ENCODE measurements at regions not wholly inside any gene's neighbourhood (a gene's known extent, or its start where the extent isn't known, plus 50 kb on each side); places are given as distances from the start of the nearest gene placed in this dataset.

DNA sequence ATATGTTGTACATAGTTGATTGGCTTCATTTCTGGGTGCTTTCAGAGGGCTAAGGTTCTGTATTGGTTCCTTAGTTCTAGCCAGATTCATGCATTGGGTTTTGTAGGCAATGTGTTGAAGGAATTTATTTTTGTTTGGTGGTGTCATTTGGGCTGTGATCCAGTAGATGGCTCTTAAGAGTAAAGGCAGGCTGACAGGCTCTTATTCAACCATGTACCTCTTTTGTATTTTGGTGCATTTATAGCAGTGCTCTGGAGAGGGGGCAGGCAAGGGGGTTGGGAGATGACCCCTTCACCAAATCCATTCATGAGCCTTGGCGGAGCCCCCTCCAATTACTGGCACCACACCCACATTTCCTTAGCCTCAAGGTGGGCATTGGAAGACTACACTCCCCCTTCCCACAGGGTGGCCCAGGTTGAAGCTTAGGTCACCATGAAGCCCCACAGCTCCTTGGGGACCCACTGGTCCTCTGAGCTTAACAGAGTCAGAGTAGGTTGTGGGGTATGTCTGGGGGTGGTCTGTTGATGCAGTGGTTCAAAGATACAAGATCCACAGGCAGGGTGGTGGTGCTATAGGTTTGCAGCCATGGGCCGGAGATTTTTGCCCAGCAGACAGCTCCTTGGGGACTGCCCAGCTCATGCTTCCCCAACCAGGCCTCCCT, 143.0 kb upstream of the GNPDA2 start:
- WGBS (ENCODE audit: insufficient coverage, low lambda C conversion rate): no CpG with 5 or more reads among the region's 2 CpGs
- Histone ChIP-seq H3K9me3 (ENCODE audit: control insufficient read depth, low read depth, low read length) (no peaks in the 10 kb centered on the region), H3K4me1 (ENCODE audit: control insufficient read depth, insufficient read depth, low read length) (no peaks in the 10 kb centered on the region), H3K36me3 (ENCODE audit: control insufficient read depth, insufficient read depth, low read length) (no peaks in the 10 kb centered on the region), H3K27ac (ENCODE audit: low read length) (no peak overlapping the region), H3K27me3 (ENCODE audit: control insufficient read depth, insufficient read depth, low read length) (no peaks in the 10 kb centered on the region), H3K4me3 (ENCODE audit: low read length) (no peak overlapping the region)
- no peak for DNase-seq

DNA sequence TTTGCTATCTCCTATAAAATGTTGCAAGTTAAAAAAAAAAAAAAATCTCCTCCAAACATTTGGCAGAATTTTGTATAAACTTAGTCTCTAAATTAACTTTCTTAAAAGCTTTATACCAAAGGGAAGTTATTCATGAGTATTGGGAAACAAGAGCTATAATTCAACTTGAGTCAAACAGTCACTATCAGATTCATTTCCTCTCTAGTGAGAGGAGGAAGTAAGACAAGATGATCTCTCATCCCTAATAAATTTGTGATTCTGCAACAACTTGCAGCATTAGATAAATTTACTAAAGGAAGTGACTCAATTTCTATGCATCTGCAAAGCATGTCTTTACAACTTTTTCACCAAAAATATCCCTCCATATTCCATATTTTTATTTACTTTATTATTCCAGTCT, 135.4 kb upstream of the GNPDA2 start:
- Histone ChIP-seq H3K36me3 (ENCODE audit: control insufficient read depth, insufficient read depth, low read length) (no peaks in the 10 kb centered on the region), H3K4me1 (ENCODE audit: control insufficient read depth, insufficient read depth, low read length) (no peaks in the 10 kb centered on the region), H3K4me3 (ENCODE audit: low read length) (no peak overlapping the region), H3K27ac (ENCODE audit: low read length) (no peak overlapping the region), H3K9me3 (ENCODE audit: control insufficient read depth, low read depth, low read length) (no peaks in the 10 kb centered on the region), H3K27me3 (ENCODE audit: control insufficient read depth, insufficient read depth, low read length) (peaks cover 2% of the 10 kb centered on the region)
- no peak for DNase-seq

DNA sequence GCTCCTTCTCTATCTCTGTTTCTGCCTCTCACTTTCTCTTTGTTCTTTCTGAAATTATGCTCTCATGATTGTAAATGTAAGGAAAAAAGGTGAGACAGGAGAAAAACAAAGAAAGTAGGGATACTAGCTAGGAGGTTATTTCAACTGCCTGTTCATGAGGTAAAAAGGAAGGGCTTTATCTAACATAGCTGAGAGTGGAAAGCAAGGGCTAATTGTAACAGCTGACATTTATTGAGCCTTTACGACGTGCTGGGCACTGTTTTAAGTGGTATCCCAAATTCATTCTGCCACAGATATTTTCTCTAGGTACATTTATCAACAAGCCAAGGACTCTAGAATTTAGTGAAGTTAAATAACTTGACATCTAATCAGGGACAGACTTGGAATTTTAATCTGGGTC, 133.1 kb upstream of the GNPDA2 start:
- no CpG with 5 or more reads among the region's 2 CpGs for WGBS (ENCODE audit: insufficient coverage, low lambda C conversion rate)

DNA sequence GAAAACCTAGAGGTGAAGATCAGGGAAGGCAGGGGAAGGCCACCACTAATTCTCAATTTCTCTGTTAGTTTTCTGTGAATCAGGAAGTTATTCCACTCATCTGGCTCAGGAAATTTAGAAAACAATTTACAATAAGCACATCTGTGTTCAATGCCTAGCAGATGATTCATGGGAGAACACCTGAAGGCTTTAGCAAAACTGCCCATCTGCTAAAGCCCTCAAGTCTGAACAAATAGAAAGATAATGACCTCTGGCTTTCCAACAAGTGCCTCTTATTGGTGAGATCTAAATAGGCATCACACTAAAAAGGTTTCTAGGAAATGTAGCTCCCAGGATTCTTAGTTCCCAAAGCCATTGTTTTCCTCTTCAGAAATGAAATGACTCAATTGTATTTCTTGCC, 122.1 kb upstream of the GNPDA2 start:
- Histone ChIP-seq H3K9me3 (ENCODE audit: control insufficient read depth, low read depth, low read length) (no peaks in the 10 kb centered on the region), H3K27ac (ENCODE audit: low read length) (no peak overlapping the region), H3K36me3 (ENCODE audit: control insufficient read depth, insufficient read depth, low read length) (no peaks in the 10 kb centered on the region), H3K27me3 (ENCODE audit: control insufficient read depth, insufficient read depth, low read length) (no peaks in the 10 kb centered on the region), H3K4me1 (ENCODE audit: control insufficient read depth, insufficient read depth, low read length) (no peaks in the 10 kb centered on the region), H3K4me3 (ENCODE audit: low read length) (no peak overlapping the region)
- no peak for DNase-seq

More for the DNA sequence above, 133.1 kb upstream of the GNPDA2 start:
- H3K36me3 ChIP-seq (ENCODE audit: control insufficient read depth, insufficient read depth, low read length): no peaks in the 10 kb centered on the region
- H3K27me3 ChIP-seq (ENCODE audit: control insufficient read depth, insufficient read depth, low read length): peaks cover 2% of the 10 kb centered on the region
- H3K4me3 ChIP-seq (ENCODE audit: low read length): no peak overlapping the region
- H3K9me3 ChIP-seq (ENCODE audit: control insufficient read depth, low read depth, low read length): no peaks in the 10 kb centered on the region
- no peaks in the 10 kb centered on the region for H3K4me1 ChIP-seq (ENCODE audit: control insufficient read depth, insufficient read depth, low read length)
- H3K27ac ChIP-seq (ENCODE audit: low read length): no peak overlapping the region
- no peak for DNase-seq

DNA sequence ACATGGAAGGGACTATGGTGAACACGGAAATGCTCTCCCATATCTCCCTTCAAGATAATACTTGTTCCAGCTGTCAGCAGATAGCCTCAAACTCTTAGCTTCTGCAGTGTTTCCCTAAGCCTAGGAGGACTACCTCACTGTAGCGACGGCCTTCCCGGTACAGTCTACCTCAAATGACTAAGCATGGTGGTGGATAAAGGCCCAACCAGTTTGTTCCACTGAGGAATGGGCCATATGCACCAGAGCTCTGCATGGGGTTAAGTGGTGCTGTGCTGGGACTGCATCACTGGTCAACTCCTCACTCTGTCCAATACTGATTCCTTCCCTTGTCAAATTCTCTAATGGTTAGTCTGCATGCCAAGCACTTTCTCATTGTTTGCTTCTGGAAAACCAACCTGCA, 119.6 kb upstream of the GNPDA2 start:
- WGBS (ENCODE audit: insufficient coverage, low lambda C conversion rate): no CpG with 5 or more reads among the region's 4 CpGs
- Histone ChIP-seq H3K9me3 (ENCODE audit: control insufficient read depth, low read depth, low read length) (no peaks in the 10 kb centered on the region), H3K4me1 (ENCODE audit: control insufficient read depth, insufficient read depth, low read length) (no peaks in the 10 kb centered on the region), H3K36me3 (ENCODE audit: control insufficient read depth, insufficient read depth, low read length) (no peaks in the 10 kb centered on the region), H3K27me3 (ENCODE audit: control insufficient read depth, insufficient read depth, low read length) (no peaks in the 10 kb centered on the region), H3K27ac (ENCODE audit: low read length) (no peak overlapping the region), H3K4me3 (ENCODE audit: low read length) (no peak overlapping the region)
- DNase-seq: no peak

DNA sequence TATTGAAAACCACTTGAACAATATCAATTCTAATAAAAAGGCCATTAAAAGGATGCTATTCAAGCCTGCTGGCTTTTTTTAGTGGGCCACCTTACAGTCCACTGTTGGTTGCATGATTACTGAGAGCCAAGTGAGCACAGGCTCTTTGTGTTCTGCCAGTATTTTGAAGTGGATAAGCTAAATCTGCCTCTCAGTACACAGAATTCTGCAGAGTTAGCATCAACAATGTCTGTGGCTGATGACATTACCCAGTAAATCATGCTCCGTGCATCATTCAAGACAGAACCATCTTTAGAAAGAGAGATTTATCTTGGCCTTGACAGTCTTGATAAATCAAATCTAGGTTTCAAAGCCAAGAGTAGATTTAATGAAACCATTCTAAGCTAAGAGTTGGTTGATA, 119.0 kb upstream of the GNPDA2 start:
- Histone ChIP-seq H3K27me3 (ENCODE audit: control insufficient read depth, insufficient read depth, low read length) (no peaks in the 10 kb centered on the region), H3K9me3 (ENCODE audit: control insufficient read depth, low read depth, low read length) (no peaks in the 10 kb centered on the region), H3K4me1 (ENCODE audit: control insufficient read depth, insufficient read depth, low read length) (no peaks in the 10 kb centered on the region), H3K27ac (ENCODE audit: low read length) (no peak overlapping the region), H3K4me3 (ENCODE audit: low read length) (no peak overlapping the region), H3K36me3 (ENCODE audit: control insufficient read depth, insufficient read depth, low read length) (no peaks in the 10 kb centered on the region)
- no CpG with 5 or more reads among the region's 1 CpG for WGBS (ENCODE audit: insufficient coverage, low lambda C conversion rate)
- no peak for DNase-seq

DNA sequence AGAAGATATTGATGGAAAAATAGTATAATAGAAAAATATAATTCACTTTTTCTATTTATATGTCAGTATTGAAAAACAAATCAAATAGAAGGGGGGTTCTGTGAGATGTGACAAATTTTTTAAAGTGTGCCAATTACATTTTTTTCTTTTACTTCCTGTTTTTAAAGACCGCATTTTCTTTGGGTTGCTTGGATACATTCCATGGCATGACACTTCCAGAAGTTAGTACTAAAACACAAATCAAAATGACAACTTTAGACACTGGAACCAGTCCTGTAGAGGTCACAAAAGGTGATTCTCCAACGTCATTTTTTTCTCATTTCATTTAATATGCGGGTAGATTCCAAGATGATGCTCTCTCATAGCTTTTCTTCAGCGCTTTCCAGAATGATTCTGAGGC, 116.2 kb upstream of the GNPDA2 start:
- H3K9me3 ChIP-seq (ENCODE audit: control insufficient read depth, low read depth, low read length): no peaks in the 10 kb centered on the region
- DNase-seq: no peak
- H3K27me3 ChIP-seq (ENCODE audit: control insufficient read depth, insufficient read depth, low read length): no peaks in the 10 kb centered on the region
- H3K4me3 ChIP-seq (ENCODE audit: low read length): no peak overlapping the region
- H3K27ac ChIP-seq (ENCODE audit: low read length): no peak overlapping the region
- H3K4me1 ChIP-seq (ENCODE audit: control insufficient read depth, insufficient read depth, low read length): no peaks in the 10 kb centered on the region
- no peaks in the 10 kb centered on the region for H3K36me3 ChIP-seq (ENCODE audit: control insufficient read depth, insufficient read depth, low read length)
- WGBS (ENCODE audit: insufficient coverage, low lambda C conversion rate): 86% methylated on average over 2 of the region's 4 CpGs

DNA sequence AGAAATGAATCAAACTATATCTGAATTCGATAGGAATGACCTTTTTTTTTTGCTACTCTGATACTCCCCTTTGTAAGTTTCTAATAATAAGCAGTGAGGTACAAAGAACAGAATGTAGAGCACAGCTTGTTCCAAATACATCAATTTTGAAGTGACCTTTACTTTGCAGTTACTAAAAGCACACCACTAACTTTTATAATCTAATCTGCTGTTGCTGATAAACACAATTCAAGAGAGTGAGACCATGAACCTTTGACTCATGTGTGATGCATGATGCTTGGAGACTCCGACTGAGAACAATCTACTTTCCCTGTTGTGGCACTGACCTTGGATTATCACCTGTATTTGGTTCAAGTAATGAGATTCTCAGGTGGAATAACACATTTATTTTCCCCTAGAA, 91.6 kb upstream of the GNPDA2 start:
- Histone ChIP-seq H3K27ac (ENCODE audit: low read length) (peak overlapping the region; percentile 60), H3K4me1 (ENCODE audit: control insufficient read depth, insufficient read depth, low read length) (peaks cover 10% of the 10 kb centered on the region), H3K9me3 (ENCODE audit: control insufficient read depth, low read depth, low read length) (peaks cover 2% of the 10 kb centered on the region), H3K4me3 (ENCODE audit: low read length) (no peak overlapping the region), H3K27me3 (ENCODE audit: control insufficient read depth, insufficient read depth, low read length) (no peaks in the 10 kb centered on the region), H3K36me3 (ENCODE audit: control insufficient read depth, insufficient read depth, low read length) (no peaks in the 10 kb centered on the region)
- WGBS (ENCODE audit: insufficient coverage, low lambda C conversion rate): 13% methylated on average over 1 of the region's 2 CpGs
- DNase-seq: peak; percentile 51 to 79

DNA sequence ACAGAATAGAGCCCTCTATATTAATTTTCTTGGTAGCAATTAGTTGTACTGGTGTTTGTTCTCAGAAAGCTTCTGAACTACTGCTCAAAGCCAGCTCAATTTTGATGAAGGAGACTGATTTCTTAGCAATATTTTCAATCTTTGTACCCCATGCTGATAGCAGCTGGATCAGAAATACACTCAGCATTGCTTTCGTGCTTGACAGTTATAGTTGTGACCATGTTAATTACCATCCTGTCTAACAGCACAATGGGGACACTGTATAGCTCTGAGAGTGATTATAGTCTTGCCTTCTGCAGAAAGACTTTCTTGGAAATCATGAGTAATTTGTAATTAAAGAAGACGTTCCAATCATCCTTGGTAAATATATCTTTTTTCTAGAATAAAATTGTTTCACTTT, 79.7 kb upstream of the GNPDA2 start:
- peak overlapping the region; percentile 14 for H3K4me3 ChIP-seq (ENCODE audit: low read length)
- no peaks in the 10 kb centered on the region for H3K9me3 ChIP-seq (ENCODE audit: control insufficient read depth, low read depth, low read length)
- no peaks in the 10 kb centered on the region for H3K4me1 ChIP-seq (ENCODE audit: control insufficient read depth, insufficient read depth, low read length)
- DNase-seq: peak in 1 of 2 donors; percentile 34
- H3K27ac ChIP-seq (ENCODE audit: low read length): no peak overlapping the region
- WGBS (ENCODE audit: insufficient coverage, low lambda C conversion rate): 7% methylated on average over 2 of the region's 2 CpGs
- no peaks in the 10 kb centered on the region for H3K36me3 ChIP-seq (ENCODE audit: control insufficient read depth, insufficient read depth, low read length)
- no peaks in the 10 kb centered on the region for H3K27me3 ChIP-seq (ENCODE audit: control insufficient read depth, insufficient read depth, low read length)

DNA sequence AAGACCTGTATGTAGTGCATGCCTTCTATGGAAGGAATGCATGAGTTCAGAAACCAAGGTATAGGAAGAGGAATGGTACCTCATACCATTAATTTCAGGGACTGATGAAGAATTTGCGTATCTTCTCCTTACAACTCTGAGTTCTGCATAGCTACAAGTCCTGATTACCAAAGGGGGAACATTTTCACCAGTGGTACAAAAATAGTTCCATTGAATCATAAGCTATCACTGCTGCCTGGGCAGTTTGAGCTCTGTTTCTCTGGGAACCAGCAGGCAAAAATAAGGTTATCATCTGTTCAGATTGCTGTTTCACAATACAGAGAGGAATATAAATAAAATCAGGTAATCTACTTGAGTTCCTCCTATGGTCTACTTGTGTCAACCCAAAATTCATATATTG, 77.9 kb upstream of the GNPDA2 start:
- Histone ChIP-seq H3K4me3 (ENCODE audit: low read length) (no peak overlapping the region), H3K36me3 (ENCODE audit: control insufficient read depth, insufficient read depth, low read length) (no peaks in the 10 kb centered on the region), H3K27ac (ENCODE audit: low read length) (no peak overlapping the region), H3K9me3 (ENCODE audit: control insufficient read depth, low read depth, low read length) (no peaks in the 10 kb centered on the region), H3K27me3 (ENCODE audit: control insufficient read depth, insufficient read depth, low read length) (no peaks in the 10 kb centered on the region), H3K4me1 (ENCODE audit: control insufficient read depth, insufficient read depth, low read length) (no peaks in the 10 kb centered on the region)
- 100% methylated on average over 1 of the region's 1 CpG for WGBS (ENCODE audit: insufficient coverage, low lambda C conversion rate)
- no peak for DNase-seq

DNA sequence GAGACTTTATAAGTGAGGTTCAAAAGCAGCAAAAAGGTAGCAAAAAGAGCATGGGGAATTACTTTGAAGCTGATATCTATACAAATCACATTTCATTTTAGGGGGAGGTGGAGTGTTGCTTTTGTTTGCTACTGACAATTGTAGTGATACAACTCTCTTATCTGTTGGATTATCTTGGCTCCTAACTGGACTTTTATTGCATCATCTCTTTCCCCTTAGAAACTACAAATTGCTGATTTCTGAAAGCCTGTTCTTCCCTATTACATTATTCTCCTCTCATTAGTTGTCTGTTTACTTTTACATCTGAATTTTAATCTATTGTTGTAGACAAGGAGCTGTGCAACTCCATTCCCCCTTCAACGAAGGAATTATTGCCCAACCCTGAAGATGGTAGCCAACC, 75.0 kb upstream of the GNPDA2 start:
- H3K27ac ChIP-seq (ENCODE audit: low read length): no peak overlapping the region
- no CpG with 5 or more reads among the region's 1 CpG for WGBS (ENCODE audit: insufficient coverage, low lambda C conversion rate)
- no peak for DNase-seq
- H3K36me3 ChIP-seq (ENCODE audit: control insufficient read depth, insufficient read depth, low read length): no peaks in the 10 kb centered on the region
- H3K4me1 ChIP-seq (ENCODE audit: control insufficient read depth, insufficient read depth, low read length): peaks cover 5% of the 10 kb centered on the region
- H3K9me3 ChIP-seq (ENCODE audit: control insufficient read depth, low read depth, low read length): peaks cover 15% of the 10 kb centered on the region
- H3K4me3 ChIP-seq (ENCODE audit: low read length): no peak overlapping the region
- H3K27me3 ChIP-seq (ENCODE audit: control insufficient read depth, insufficient read depth, low read length): no peaks in the 10 kb centered on the region

Measured in large intestine (tissue), 3 donors.